Ascending aorta (tissue), 2 donors: ENCODE measurements at regions not wholly inside any gene's neighbourhood (a gene's known extent, or its start where the extent isn't known, plus 50 kb on each side); places are given as distances from the start of the nearest gene placed in this dataset.

Experiments
- DNase-seq, 2 donors: peaks; one replicate each; pipeline ENCODE4 v3.0.0-alpha.2; 2019; ENCODE audit warnings: low spot score in 2 of 2
- H3K27ac ChIP-seq, 2 donors: fragments of 200-600 bp; sonication (generic); one replicate each; pipeline ENCODE4 v1.5.1; 2016 to 2017; ENCODE audit warnings: mild to moderate bottlenecking in 1 of 2
- H3K27me3 ChIP-seq: fragments of 200-600 bp; sonication (generic); one replicate; pipeline ENCODE4 v1.5.1; 2017
- H3K36me3 ChIP-seq, 2 donors: fragments of 200-600 bp; sonication (generic); one replicate each; pipeline ENCODE4 v1.5.1; 2016
- H3K4me1 ChIP-seq, 2 donors: fragments of 200-600 bp; sonication (generic); one replicate each; pipeline ENCODE4 v1.5.1; 2016 to 2017; ENCODE audit warnings: mild to moderate bottlenecking in 1 of 2
- H3K4me3 ChIP-seq, 2 donors: fragments of 200-600 bp; sonication (generic); one replicate each; pipeline ENCODE4 v1.5.1; 2016 to 2017; ENCODE audit warnings: mild to moderate bottlenecking in 1 of 2
- H3K9me3 ChIP-seq, 2 donors: fragments of 200-600 bp; sonication (generic); one replicate each; pipeline ENCODE4 v1.5.1; 2016
- intact Hi-C: fragments of 100-400 bp; cut with DNase I; formaldehyde crosslinking; loops from one replicate; pipeline ENCODE4 v1.15.1; 2023
- TF ChIP-seq, protein P1 (sequence below), 3 experiments: fragments of 200-600 bp in 2 of 3; fragments of 450-650 bp in 1 of 3; sonication (generic) in 2 of 3; IDR thresholded peaks; one replicate each; pipeline ENCODE4 v1.5.1; 2016 to 2019; ENCODE audit warnings: antibody characterized with exemption in 3 of 3, mild to moderate bottlenecking in 1 of 3, moderate library complexity in 1 of 3

DNA sequence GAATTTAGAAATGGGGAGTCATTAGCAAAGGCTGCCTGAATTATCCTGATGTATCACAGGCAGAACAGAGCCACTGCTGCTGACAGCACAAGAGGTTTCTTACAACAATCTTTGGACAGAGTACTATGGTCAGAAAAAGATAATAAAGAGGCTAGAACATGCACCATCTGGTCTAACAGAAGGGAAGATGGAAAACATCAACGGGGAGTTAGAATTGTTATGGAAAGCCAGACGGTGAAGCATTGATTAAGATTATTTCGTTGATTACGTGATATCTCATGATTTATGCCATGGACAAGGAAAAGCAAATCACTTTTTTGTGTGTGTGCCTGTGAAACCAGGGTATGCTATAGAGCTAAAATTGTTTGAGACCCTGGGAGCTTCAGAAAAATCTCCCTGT, 409.4 kb upstream of the ETAA1 start:
- Histone ChIP-seq H3K4me3 (no peak overlapping the region), H3K36me3 (no peaks in the 10 kb centered on the region), H3K27ac (no peak overlapping the region), H3K4me1 (no peaks in the 10 kb centered on the region), H3K9me3 (no peaks in the 10 kb centered on the region), H3K27me3 (no peaks in the 10 kb centered on the region)
- intact Hi-C loops, result no loop called here
- TF ChIP-seq, protein P1, sequence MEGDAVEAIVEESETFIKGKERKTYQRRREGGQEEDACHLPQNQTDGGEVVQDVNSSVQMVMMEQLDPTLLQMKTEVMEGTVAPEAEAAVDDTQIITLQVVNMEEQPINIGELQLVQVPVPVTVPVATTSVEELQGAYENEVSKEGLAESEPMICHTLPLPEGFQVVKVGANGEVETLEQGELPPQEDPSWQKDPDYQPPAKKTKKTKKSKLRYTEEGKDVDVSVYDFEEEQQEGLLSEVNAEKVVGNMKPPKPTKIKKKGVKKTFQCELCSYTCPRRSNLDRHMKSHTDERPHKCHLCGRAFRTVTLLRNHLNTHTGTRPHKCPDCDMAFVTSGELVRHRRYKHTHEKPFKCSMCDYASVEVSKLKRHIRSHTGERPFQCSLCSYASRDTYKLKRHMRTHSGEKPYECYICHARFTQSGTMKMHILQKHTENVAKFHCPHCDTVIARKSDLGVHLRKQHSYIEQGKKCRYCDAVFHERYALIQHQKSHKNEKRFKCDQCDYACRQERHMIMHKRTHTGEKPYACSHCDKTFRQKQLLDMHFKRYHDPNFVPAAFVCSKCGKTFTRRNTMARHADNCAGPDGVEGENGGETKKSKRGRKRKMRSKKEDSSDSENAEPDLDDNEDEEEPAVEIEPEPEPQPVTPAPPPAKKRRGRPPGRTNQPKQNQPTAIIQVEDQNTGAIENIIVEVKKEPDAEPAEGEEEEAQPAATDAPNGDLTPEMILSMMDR (IDR thresholded peaks at IDR 0.05), result no peak
- DNase-seq, result no peak

- H3K36me3 ChIP-seq, result no peaks in the 10 kb centered on the region
- H3K9me3 ChIP-seq, result no peaks in the 10 kb centered on the region
- H3K4me3 ChIP-seq, result no peak overlapping the region
- no peaks in the 10 kb centered on the region for H3K27me3 ChIP-seq
- TF ChIP-seq, protein P1 (IDR thresholded peaks at IDR 0.05), result no peak
- DNase-seq, result no peak
- intact Hi-C loops, result no loop called here
- no peak overlapping the region for H3K27ac ChIP-seq
- H3K4me1 ChIP-seq, result no peaks in the 10 kb centered on the region
These were observed 402.5 kb upstream of the ETAA1 start for GRCh38 chr2:66994654-66995053.

DNA sequence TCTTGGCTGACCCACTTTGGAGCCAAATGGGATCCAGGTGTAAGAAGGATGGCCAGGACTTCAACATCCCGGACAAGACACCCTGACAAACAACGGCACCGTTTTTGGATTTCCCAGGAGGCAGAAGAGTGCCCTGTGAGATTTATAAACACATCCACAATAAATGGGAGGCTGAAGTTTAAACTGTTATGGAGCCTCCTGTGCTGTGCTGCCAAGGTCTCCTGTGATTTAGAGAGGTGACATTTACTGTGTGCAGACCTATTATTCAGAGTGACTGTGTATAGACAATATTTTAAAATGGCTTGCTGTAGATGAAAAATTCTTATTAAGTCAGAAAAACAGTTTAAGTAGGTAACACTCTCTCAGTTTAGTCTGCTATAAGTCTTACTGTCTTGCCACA, 401.5 kb upstream of the ETAA1 start:
- TF ChIP-seq, protein P1 (IDR thresholded peaks at IDR 0.05), result no peak
- no peak overlapping the region for H3K4me3 ChIP-seq
- H3K36me3 ChIP-seq, result no peaks in the 10 kb centered on the region
- no peak for DNase-seq
- intact Hi-C loops, result no loop called here
- no peak overlapping the region for H3K27ac ChIP-seq
- H3K27me3 ChIP-seq, result no peaks in the 10 kb centered on the region
- no peaks in the 10 kb centered on the region for H3K9me3 ChIP-seq
- no peaks in the 10 kb centered on the region for H3K4me1 ChIP-seq

- intact Hi-C loops, result no loop called here
- H3K4me3 ChIP-seq, result no peak overlapping the region
- TF ChIP-seq, protein P1 (IDR thresholded peaks at IDR 0.05), result no peak
- no peaks in the 10 kb centered on the region for H3K4me1 ChIP-seq
- no peak overlapping the region for H3K27ac ChIP-seq
- no peaks in the 10 kb centered on the region for H3K9me3 ChIP-seq
- no peak for DNase-seq
- H3K36me3 ChIP-seq, result no peaks in the 10 kb centered on the region
- no peaks in the 10 kb centered on the region for H3K27me3 ChIP-seq
These were observed 394.3 kb upstream of the ETAA1 start for GRCh38 chr2:67002618-67003371.

GRCh38 chr2:67006373-67006960, 390.7 kb upstream of the ETAA1 start:
- H3K9me3 ChIP-seq, result no peaks in the 10 kb centered on the region
- no peaks in the 10 kb centered on the region for H3K27me3 ChIP-seq
- H3K4me3 ChIP-seq, result no peak overlapping the region
- H3K4me1 ChIP-seq, result no peaks in the 10 kb centered on the region
- intact Hi-C loops, result no loop called here
- no peaks in the 10 kb centered on the region for H3K36me3 ChIP-seq
- TF ChIP-seq, protein P1 (IDR thresholded peaks at IDR 0.05), result no peak
- H3K27ac ChIP-seq, result no peak overlapping the region
- no peak for DNase-seq
